GM12873 (cell line): ENCODE measurements at regions not wholly inside any gene's neighbourhood (a gene's known extent, or its start where the extent isn't known, plus 50 kb on each side); places are given as distances from the start of the nearest gene placed in this dataset.

Experiments used
- TF ChIP-seq, protein P1 (sequence below): IDR thresholded peaks from 2 replicates; pipeline ENCODE4 v1.5.1; 2012; ENCODE audit warnings: low read depth, mild to moderate bottlenecking, moderate library complexity, low read length, control low read depth; ENCODE audit not compliant: insufficient read depth; ENCODE audit errors: missing control alignments

DNA sequence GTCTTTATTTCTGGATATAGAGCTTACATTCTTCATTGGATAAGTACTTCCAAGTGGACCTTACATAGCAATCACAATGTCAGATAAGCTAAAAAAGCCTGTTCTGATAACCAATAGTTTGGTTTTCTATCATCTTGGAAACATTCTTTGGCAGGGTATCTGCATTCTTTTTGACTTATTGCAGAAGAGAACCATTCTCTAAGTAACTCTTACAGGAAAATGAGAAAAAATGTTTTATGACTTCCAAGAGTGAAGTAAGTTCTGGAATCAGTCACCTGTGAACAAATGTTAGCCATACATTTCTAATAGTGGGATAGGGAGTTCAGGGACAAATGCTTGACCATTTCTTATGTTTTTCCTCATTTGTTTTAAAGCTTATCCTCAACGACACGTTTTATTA lies 564.0 kb downstream of the CD109 start:
- TF ChIP-seq, protein P1, sequence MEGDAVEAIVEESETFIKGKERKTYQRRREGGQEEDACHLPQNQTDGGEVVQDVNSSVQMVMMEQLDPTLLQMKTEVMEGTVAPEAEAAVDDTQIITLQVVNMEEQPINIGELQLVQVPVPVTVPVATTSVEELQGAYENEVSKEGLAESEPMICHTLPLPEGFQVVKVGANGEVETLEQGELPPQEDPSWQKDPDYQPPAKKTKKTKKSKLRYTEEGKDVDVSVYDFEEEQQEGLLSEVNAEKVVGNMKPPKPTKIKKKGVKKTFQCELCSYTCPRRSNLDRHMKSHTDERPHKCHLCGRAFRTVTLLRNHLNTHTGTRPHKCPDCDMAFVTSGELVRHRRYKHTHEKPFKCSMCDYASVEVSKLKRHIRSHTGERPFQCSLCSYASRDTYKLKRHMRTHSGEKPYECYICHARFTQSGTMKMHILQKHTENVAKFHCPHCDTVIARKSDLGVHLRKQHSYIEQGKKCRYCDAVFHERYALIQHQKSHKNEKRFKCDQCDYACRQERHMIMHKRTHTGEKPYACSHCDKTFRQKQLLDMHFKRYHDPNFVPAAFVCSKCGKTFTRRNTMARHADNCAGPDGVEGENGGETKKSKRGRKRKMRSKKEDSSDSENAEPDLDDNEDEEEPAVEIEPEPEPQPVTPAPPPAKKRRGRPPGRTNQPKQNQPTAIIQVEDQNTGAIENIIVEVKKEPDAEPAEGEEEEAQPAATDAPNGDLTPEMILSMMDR, result no peak

DNA sequence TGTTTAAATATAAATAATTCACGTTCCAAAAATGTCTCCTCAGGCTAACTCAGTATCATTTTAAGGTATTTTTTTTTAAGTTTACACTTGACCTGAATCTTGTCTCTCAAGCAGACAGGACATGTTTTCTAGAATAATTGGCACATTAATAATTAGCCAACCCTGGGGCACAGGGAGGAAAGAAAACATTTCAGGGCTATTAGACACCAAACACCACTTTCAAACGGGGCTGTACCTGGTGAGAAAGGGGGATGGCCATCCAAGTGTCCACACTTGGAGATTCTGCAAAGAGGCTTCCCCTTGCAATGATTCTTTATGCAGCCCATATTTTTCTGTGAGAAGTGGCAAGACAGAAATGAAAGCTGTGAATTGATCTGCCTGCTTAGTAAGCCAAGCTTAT lies 560.8 kb downstream of the CD109 start:
- TF ChIP-seq, protein P1, result no peak

DNA sequence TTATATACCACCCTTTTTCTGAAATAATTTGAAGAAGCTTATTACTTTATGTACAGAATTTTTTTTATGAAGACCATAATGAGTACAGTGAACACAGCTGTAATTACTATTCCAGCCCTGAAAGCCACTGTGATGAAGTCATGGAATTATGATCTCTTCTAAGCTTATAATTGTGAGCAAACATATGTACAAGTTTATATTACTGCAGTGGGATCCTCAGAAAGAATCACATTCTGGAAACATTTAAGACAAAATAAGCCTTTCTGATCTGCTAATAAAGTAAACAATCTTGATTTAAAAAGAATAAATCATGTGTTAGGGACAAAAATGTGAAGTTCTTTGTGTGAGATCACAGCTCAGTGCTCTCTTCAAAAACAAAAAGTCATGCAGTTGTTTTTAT lies 560.4 kb downstream of the CD109 start:
- TF ChIP-seq, protein P1, result no peak

DNA sequence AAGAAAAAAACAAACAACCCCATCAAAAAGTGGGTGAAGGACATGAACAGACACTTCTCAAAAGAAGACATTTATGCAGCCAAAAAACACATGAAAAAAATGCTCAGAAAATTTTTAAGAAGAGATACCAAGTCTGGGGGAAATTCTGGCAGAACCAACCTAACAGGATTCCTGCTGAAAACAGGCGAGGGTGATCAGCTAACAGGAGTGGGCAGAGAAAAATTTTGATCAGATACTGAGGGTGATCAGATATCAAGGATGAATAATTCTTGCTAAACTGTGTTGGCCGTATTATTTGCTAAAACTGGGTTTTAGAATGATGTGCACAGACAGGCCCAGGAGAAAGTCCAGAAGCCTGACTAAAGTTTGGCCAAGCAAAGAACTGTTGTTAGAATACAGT lies 557.3 kb downstream of the CD109 start:
- TF ChIP-seq, protein P1, result no peak

DNA sequence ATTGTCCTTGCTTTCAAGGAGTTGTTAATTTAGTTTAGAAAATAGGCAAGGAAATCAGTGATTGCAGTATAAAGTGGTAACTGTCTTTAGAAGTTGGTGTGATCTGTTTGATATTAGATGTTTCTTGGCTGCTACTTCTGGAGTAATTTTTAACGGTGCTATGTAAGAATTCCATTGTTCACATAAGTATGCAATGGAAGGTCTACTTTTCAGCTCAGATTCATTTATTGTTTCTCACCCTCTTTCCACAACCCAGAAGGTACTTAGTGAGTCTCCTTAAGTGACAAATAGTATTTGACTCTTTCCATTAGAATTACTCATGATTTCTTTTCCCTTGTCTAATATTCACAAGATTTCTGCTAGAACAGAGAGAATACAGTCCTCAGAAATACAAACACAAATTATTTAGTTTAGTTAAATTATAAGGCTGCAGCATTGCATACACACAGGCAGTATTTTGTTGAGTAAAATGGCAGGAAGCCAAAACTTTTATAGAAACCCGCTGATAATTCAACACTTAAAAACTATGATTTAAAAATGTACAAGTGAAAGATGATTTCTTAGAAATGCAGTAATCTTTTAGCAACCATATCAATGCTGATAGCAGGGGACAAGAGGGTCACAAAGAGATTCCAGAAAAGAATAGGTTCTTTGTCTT lies 554.3 kb downstream of the CD109 start:
- TF ChIP-seq, protein P1, result no peak

DNA sequence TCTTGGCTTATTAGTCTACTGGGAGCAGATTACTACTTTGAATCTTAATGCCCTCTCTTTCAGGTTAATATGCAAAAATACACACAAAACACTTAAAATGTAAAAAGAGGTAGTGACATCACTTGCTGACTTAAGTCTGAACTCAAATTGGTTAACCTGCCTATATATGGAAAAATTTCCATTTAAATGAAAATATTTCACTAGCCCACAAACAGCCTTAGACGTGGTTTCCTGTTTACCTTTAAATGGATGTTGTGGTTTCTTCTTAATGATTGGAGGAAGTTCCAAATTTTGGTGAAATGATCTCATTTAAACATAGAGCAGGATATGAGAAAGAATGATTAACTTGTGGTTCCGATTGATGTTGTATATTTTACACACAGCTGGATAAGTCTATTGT lies 553.7 kb downstream of the CD109 start:
- TF ChIP-seq, protein P1, result no peak

DNA sequence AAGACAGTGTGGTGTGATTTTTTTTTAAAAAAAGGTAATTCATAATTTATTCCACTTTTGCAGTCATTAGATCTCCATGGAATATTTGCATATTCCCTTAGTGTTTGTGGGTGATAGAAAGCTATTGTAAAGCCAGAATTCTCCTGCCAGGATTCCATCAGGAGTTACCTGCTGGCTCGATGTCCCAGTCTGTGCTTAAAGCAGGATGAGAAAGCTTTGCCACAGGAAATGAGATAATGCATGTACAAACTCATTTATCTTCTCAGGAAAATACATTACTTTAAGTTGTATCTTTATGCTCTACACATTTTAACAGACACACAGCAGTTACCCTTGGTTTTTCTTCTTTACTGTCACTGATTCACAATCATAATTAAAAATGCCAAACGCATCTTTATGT lies 553.0 kb downstream of the CD109 start:
- TF ChIP-seq, protein P1, result no peak
